ENCODE measurements at regions not wholly inside any gene's neighbourhood (a gene's known extent, or its start where the extent isn't known, plus 50 kb on each side); places are given as distances from the start of the nearest gene placed in this dataset.
"Not testable (repeated sequence)": the region's sequence is repeated elsewhere in the genome, so short reads cannot be mapped to it uniquely, and the experiment has no call there.

DNA sequence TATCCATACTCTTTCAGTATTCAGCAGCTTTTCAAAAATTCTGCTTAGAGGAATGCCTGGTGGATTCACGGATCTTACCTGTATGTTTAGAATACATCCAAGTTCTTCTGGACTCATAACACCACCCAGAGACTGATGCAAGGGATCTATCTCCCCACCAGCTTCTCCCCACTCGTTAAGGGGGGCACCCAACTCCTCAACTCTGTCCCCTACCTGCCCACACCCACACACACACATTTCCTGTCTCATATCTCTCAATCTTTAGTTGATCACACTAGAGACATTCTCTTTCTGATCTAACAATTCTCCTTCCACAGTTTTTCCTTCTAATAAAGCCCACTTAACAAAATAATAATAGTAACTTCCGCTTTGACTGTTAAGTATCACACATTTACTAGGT is 110.1 kb downstream of the DLEU7 start:
- no peak for DNase-seq

DNA sequence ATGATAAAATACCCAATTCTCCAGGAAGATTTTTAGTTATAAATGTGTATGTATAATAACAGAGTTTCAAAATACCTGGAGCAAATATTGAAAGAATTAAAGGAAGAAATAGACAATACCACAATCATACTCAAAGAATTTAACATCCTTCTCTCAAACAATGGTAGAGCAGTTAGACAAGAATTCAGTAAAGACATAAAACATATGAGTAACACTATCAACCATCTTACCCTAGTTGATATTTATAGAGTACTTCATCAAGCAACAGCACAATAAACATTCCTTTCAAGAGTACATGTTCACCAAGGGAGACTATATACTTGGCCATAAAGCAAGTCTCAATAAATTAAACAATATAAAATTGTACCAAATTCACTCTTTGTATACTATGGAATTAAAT is 108.4 kb downstream of the DLEU7 start:
- DNase-seq: no peak

DNA sequence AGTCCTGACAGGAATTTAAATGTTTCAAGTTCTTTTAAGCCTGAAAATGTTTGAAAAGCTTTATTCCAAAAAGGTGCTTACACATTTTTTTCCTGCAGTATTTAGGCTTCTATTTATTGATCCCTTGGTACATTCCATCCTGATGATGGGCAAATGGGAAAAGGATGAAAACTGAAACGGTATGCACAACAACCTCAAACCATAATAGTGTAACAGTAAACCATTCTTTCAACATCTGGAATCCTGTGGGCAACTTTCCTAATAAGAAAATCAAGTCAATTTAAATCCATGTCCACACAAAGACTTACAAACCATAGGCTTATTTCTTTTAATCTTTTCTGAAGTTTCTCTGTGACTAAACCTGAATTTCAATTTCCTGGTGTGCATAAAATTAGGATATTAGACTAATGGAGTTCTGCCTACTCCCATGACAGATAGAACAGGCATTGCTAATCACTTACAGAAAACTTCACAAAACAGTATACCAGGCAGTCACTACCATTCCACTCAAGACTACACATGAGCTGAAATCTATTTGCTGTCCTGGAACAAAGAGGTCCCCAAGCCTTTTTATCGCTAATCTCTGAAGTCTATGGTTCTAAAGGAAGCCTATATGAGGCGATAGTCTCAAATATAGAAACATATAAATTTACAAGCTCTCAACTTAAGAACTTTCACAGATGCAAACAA is 103.3 kb downstream of the DLEU7 start:
- DNase-seq: no peak

DNA sequence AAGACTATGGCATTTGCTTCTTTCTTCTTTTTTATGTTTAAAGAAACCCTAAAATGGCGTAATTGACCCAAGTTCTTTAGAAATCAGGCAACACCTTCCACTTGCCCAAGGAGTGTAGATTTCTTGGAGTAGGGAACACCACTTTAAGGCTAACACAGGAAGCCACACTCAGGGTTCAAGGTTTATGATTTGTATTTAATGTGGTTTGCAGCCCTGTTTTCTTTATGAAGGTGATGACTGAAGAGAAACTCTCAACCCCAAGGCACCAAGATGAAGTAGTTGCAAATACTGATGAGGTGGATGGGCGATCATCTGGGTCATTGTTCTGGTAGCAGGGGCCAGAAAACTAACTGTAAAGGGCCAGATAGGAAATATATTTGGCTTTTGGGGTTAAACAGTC is 101.1 kb downstream of the DLEU7 start:
- no peak for DNase-seq

DNA sequence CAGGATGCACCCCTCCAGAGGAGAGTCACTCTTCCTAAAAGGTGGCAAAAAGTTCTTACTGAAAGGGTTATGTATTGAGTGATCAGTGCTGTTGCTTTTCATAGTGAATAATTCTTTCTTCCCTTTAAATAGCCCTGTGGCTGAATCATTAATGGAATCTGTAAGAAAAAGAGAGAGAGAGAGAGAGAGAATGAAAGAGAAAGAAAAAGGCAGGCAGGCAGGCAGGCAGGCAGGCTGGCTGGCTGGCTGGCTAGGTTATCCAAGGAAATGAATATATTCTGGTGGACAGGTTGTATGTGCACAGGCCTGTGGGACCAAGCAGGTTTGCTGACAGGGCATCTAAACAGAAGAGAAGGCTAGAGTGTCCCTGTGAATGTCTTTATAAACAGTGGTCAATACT is 100.5 kb downstream of the DLEU7 start:
- DNase-seq: no peak

DNA sequence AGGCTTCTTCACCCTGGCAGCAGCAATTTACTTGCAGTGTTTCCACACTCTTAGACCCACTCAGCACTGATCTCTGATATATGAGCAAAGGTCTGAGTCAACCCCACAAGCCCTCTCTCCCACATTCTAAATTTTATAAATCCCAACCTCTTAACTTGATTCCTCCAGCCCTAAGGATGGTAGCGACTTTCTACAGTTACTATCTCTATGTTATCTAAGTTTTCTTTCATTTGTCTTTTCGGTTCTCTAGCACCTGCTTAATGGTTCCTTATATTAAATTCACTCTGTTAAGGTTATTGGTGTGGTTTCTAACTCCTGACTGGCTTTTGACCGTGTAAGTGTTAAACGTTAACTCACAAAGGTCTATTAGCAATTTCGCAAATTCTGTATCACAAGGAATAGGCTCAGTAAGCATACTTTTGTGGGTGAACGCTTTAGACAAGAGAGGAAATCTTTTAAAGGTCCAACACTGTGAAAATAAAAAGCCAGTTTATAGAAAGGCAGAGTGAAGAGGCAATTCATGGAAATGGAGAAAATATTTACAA is 99.3 kb downstream of the DLEU7 start:
- DNase-seq: no peak

DNA sequence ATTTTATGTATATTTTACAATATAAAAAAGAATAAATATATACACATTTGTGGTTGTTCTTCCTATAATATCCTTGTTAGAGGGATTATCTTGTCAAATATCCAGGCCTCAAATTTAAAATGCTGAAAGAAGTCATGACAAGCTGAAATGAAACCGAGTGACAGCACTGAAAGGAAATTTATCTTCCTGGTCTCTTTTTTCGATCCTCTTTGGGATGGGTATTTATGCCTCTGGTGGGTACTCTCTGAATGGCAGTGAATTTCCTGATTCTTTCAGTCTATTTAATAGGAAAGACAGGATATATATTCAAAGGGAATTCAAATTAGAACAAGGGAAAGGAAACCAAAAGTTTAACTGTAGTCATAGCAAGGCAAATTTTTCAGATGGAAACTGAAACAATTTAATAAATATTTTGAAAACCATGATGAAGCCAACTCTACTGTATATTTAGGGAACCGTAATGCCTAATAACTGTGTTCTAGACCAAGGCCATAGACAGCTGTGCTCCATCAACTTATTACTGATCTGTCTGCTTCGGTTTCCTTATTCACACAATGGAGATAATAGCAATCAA is 97.9 kb downstream of the DLEU7 start:
- DNase-seq: no peak

DNA sequence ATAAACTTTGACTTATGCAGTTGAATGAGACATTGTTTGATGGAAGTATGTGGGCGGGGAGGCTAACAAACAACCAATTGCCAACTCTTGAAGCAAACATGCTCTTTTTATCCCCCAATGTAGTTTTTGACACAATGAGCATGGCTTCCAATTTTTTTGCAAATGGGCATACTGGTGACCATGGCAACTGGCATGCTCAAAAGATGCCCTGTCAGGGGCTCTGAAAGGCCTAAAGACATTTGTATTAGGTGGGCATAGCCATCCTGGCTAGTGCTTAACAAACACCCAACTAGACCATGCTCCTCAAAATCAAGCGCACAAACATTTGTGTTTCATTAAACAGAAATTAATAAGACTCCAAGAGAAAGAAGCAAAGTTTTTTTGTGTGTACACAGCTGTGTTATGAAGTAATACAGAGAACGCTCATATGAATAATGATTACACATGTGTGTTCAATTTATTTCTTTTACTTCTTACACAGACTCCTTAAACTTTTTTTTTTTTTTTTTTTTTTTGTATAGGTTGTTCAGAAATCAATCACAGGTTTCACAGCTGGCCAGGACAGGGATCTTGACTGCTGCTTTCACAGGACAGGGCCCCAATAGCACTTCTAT is 95.6 kb downstream of the DLEU7 start:
- DNase-seq: no peak

DNA sequence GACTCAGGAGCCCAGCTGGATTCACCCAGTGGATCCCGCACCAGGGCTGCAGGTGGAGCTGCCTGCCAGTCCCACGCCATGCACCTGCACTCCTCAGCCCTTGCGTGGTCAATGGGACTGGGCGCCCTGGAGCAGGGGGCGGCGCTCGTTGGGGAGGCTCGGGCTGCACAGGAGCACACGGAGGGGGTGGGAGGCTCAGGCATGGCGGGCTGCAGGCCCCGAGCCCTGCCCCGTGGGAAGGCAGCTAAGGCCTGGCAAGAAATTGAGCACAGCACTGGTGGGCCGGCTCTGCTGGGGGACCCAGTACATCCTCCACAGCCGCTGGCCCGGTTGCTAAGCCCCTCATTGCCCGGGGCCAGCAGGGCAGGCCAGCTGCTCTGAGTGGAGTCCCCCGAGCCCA is 90.3 kb downstream of the DLEU7 start:
- not testable (repeated sequence) for DNase-seq

DNA sequence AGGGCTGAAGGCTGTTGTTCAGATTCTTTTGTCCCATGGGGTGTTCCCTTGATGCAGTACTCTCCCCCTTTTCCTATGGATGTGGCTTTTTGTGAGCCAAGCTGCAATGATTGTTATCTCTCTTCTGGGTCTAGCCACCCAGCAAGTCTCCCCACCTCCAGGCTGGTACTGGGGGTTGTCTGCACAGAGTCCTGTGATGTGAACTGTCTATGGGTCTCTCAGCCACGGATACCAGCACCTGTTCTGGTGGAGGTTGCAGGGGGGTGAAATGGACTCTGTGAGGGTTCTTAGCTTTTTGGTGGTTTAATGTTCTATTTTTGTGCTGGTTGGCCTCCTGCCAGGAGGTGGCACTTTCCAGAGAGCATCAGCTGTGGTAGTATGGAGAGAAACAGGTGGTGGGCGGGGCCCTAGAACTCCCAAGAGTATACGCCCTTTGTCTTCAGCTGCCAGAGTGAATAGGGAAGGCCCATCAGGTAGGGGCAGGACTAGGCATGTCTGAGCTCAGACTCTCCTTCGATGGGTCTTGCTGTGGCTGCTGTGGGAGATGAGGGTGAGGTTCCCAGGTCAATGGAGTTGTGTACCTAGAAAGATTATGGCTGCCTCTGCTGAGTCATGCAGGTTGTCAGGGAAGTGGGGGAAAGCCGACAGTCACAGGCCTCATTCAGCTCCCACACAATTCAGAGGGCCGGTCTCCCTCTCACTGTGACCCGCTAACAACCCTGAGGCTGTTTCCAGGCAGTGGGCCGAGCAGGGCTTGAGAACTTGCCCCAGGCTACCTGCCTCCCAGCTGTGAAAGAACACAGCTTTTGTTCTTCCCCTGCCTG is 87.4 kb downstream of the DLEU7 start:
- DNase-seq: peak; percentile 22 to 46

DNA sequence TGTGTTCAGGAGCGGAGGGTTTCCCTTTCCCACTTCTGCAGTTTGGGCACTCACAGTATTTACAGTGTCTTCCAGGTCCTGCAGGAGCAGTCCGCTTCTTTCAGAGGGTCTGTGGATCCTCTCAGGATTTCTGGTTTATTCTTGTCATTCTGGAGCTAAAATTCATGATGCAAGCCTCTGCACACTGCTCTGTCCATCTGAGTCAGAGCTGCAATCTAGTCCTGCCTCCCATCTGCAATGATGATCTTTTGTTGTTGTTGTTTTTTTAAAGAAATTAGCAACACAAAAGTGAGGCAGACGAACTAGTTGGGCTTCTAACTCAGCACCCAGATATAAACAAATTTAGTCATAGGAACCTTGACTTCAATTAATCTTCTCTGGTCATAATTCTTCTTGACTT is 86.5 kb downstream of the DLEU7 start:
- DNase-seq: no peak

DNA sequence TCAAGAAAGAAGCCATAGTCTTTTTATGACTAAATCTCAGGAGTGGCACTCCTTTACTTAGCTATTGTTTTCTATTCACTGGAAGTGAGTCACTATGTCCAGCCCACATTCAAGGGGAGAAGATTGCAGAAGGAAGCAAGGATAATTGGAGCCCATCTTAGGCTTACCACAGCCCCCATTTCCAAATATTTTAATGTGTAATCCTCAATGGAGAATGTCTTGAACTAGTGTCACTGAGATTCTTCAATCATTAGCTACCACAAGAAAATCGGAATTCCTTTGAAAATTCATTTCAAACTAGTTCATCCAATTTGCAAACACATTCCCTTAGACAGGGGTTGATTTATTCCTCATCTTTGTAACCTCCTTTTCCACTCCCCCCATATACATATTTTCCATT is 84.7 kb downstream of the DLEU7 start:
- no peak for DNase-seq

DNA sequence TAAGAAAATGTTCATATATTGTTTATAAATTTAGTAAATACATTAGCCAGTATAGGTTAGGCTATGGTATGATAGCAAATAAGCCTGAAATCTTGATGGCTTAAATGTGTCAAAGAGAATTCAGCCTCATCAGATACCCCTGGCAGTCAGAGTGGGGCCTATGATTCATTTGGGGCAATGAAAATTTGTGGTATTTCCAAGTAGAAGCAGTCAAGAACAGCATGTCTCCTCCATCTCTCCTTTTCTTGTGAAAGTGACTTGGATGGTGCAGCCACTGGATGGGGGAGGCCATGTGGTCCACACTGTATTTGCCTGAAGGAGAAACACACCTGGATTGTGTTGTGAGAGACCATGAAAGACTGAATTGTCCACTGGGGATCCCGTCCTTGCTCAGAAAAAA is 82.7 kb downstream of the DLEU7 start:
- DNase-seq: no peak

DNA sequence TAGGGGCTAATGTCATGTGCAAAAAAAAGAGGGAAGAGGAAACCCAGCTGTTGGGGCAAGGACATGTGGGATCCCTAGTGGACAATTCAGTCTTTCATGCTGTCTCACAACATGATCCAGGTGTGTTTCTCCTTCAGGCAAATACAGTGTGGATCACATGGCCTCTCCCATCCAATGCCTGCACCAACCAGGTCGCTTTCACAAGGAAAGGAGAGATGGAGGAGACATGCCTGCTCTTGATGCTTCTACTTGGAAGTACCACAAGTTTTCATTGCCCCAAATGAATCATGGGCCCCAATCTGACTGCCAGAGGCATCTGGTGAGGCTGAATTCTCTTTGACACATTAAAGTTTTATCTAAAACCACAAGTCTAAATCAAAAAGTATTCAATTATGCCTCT is 82.1 kb downstream of the DLEU7 start:
- no peak for DNase-seq

DNA sequence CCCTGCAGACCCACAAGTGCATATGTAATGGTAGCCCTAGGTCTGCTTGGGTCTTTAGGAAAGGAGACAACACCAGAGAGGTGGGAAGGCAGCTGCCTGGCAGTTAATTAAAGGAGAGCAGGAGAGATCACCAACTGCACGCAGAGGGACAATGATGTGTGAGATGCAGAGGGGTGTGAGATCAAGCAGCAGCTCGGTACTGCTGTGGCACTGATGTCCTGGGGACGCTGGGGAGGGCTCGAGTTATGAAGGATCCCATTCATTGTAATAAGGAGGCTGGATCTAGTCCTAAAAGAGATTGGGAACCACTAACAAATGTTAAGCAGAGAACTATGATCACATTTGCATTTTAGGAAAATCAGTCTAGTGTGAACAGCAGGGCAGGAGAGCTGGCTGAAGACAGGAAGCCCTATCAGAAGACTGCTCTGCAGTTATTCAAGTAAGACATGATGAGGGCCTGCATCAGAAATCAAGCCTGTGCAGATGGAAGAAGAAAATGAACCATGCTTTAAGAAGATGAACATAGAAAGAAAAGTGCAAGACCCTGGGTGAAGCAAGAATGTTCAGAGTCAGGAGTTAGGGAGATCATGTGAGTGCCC is 80.4 kb downstream of the DLEU7 start:
- DNase-seq: no peak

DNA sequence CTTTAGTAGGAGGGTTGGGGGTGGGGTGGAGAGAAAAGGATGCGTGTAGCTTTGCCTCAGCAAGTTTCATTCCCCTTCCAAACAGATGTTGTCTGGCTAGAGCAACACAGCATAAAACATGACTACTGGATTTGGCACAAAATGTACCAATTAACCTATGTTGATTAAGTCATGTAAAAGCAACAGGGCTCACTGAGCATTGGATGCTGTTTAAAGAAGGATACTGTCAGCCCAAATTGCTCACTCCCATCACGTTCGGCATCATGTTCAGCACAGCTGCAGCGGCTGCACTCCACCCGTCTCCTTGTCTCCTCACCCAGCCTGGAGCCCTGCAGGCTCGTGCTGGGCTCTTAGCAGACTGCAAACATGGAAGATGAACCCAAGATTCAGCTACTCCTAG is 77.5 kb downstream of the DLEU7 start:
- no peak for DNase-seq

DNA sequence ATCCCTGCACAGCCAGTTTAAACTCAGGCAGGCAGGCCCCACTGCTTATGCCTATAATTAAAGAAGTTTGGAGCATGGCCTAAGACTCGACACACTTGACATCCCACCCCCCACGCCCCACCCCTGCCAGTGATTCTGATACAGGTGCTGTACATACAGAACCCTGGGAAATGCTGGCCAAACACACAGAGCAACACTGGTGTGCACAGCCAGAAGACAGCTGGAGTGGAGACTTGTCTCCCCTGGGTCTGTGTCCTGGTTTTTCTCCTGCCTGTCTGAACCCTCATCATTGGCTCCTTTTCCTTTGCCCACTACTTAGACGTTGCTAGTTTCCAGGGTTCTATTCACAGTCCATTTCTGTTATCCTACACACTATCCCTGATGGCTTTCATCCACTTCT is 76.8 kb downstream of the DLEU7 start:
- no peak for DNase-seq

DNA sequence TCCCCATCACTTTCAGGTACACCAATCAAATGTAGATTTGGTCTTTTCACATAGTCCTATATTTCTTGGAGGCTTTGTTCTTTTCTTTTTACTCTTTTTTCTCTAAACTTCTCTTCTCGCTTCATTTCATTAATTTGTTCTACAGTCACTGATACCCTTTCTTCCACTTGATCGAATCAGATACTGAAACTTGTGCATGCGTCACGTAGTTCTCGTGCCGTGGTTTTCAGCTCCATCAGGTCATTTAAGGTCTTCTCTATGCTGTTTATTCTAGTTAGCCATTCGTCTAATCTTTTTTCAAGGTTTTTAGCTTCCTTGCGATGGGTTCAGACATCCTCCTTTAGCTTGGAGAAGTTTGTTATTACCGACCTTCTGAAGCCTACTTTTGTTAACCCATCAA is 70.6 kb downstream of the DLEU7 start:
- DNase-seq: not testable (repeated sequence)

Measured in NCI-H1930 (cell line).